HEK293T (cell line): ENCODE measurements at regions not wholly inside any gene's neighbourhood (a gene's known extent, or its start where the extent isn't known, plus 50 kb on each side); places are given as distances from the start of the nearest gene placed in this dataset.

ENCODE experiments used
- ARNT ChIP-seq: fragments of 450-650 bp; IDR thresholded peaks from 2 replicates; pipeline ENCODE4 v1.6.1; 2017; ENCODE audit warnings: mild to moderate bottlenecking
- ELF4 ChIP-seq: fragments of 450-650 bp; IDR thresholded peaks from 2 replicates; pipeline ENCODE4 v1.6.1; 2017; ENCODE audit warnings: antibody characterized with exemption
- FOXA1 ChIP-seq: fragments of 450-650 bp; IDR thresholded peaks from 2 replicates; pipeline ENCODE4 v1.6.1; 2016; ENCODE audit warnings: mild to moderate bottlenecking
- FOXK2 ChIP-seq: fragments of 450-650 bp; IDR thresholded peaks from 2 replicates; pipeline ENCODE4 v1.6.1; 2016; ENCODE audit warnings: mild to moderate bottlenecking

- TF ChIP-seq FOXA1 (no peak), ELF4 (no peak), ARNT (no peak), FOXK2 (no peak)
These were observed 75.4 kb upstream of the MAP3K1 start for GRCh38 chr5:56739990-56740389.
